NOMO-1 treated with DMSO at 0.1 percent for 48 hours (cell line): ENCODE measurements at regions not wholly inside any gene's neighbourhood (a gene's known extent, or its start where the extent isn't known, plus 50 kb on each side); places are given as distances from the start of the nearest gene placed in this dataset.
A peak's percentile ranks its signal among the peaks of the same experiment; 100 is the strongest.
"Not testable (repeated sequence)": the region's sequence is repeated elsewhere in the genome, so short reads cannot be mapped to it uniquely, and the experiment has no call there.

Experiments
- DNase-seq: peaks from one replicate; lab custom pipeline; 2025; ENCODE audit not compliant: unreplicated experiment; lab: John Stamatoyannopoulos, UW

- DNase-seq, result no peak
Measured at GRCh38 chr6:169379495-169380070, 125.9 kb upstream of the THBS2 start.

GRCh38 chr6:169378620-169379381 is 125.2 kb upstream of the THBS2 start:
- no peak for DNase-seq

- no peak for DNase-seq
Measured at GRCh38 chr6:169376458-169376857, 122.8 kb upstream of the THBS2 start.

GRCh38 chr6:169372589-169372988 is 118.9 kb upstream of the THBS2 start:
- no peak for DNase-seq

GRCh38 chr6:169371344-169372127 is 117.9 kb upstream of the THBS2 start:
- DNase-seq, result peak; percentile 1

- no peak for DNase-seq
Measured at GRCh38 chr6:169370666-169371343, 117.2 kb upstream of the THBS2 start.

- DNase-seq, result no peak
Measured at GRCh38 chr6:169370054-169370453, 116.4 kb upstream of the THBS2 start.

GRCh38 chr6:169368200-169368599 is 114.6 kb upstream of the THBS2 start:
- no peak for DNase-seq

GRCh38 chr6:169367507-169367906 is 113.9 kb upstream of the THBS2 start:
- no peak for DNase-seq

- DNase-seq, result no peak
Measured at GRCh38 chr6:169366258-169366901, 112.7 kb upstream of the THBS2 start.

GRCh38 chr6:169365567-169366257 is 112.1 kb upstream of the THBS2 start:
- DNase-seq, result no peak

- DNase-seq, result no peak
Measured at GRCh38 chr6:169363590-169363989, 109.9 kb upstream of the THBS2 start.

- peak; percentile 3 for DNase-seq
Measured at GRCh38 chr6:169362501-169363121, 109.0 kb upstream of the THBS2 start.

GRCh38 chr6:169355001-169355400 is 101.4 kb upstream of the THBS2 start:
- not testable (repeated sequence) for DNase-seq

- no peak for DNase-seq
Measured at GRCh38 chr6:169345146-169345545, 91.5 kb upstream of the THBS2 start.

GRCh38 chr6:169344750-169345065 is 91.1 kb upstream of the THBS2 start:
- no peak for DNase-seq

GRCh38 chr6:169343886-169344749 is 90.5 kb upstream of the THBS2 start:
- DNase-seq, result no peak

- DNase-seq, result no peak
Measured at GRCh38 chr6:169342710-169343109, 89.1 kb upstream of the THBS2 start.

- no peak for DNase-seq
Measured at GRCh38 chr6:169341706-169342105, 88.1 kb upstream of the THBS2 start.
